Mucosa of rectum (tissue), 2 donors: ENCODE measurements at regions not wholly inside any gene's neighbourhood (a gene's known extent, or its start where the extent isn't known, plus 50 kb on each side); places are given as distances from the start of the nearest gene placed in this dataset.

Experiments
- H3K27ac ChIP-seq, 2 donors: one replicate each; pipeline ENCODE4 v1.7.0; 2013; ENCODE audit warnings: inconsistent platforms in 2 of 2, low read depth in 2 of 2, low read length in 2 of 2
- H3K27me3 ChIP-seq, 2 donors: one replicate each; pipeline ENCODE4 v1.7.0; 2013; ENCODE audit warnings: low read length in 2 of 2; ENCODE audit not compliant: control insufficient read depth in 2 of 2, insufficient read depth in 2 of 2
- H3K36me3 ChIP-seq, 2 donors: one replicate each; pipeline ENCODE4 v1.7.0; 2013; ENCODE audit warnings: low read length in 2 of 2; ENCODE audit not compliant: control insufficient read depth in 2 of 2, insufficient read depth in 2 of 2
- H3K4me1 ChIP-seq, 2 donors: one replicate each; pipeline ENCODE4 v1.7.0; 2013; ENCODE audit warnings: low read length in 2 of 2, mild to moderate bottlenecking in 1 of 2; ENCODE audit not compliant: control insufficient read depth in 2 of 2, insufficient read depth in 2 of 2
- H3K4me3 ChIP-seq, 2 donors: one replicate each; pipeline ENCODE4 v1.7.0; 2013; ENCODE audit warnings: low read length in 2 of 2
- H3K9ac ChIP-seq, 2 donors: one replicate each; pipeline ENCODE4 v1.7.0; 2013; ENCODE audit warnings: low read length in 2 of 2, low read depth in 1 of 2, mild to moderate bottlenecking in 1 of 2
- H3K9me3 ChIP-seq, 2 donors: one replicate each; pipeline ENCODE4 v1.7.0; 2013; ENCODE audit warnings: low read length in 2 of 2; ENCODE audit not compliant: control insufficient read depth in 2 of 2
- donor health status: healthy.
- donor health status: Normal muscosa, but diverticular disease.

DNA sequence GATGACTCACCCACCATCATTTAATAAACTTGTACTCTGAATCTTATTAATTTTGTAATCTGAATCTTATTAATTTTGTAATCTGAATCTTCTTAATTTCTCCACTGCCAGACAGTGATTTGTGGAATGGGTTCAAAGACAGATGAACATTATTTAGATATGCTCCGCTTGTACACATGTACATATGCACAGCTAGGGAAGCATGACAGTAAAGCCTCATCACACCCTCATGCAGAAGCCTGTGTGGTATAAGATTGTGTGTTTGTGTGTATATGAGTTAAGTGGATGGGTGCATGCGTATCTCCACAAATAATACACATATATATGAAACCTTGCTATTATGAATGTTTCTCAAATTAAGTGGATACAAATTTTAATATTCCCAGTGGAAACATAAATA is 318.5 kb upstream of the SFRP2 start:
- Histone ChIP-seq H3K4me3 (no peak overlapping the region), H3K9ac (no peak overlapping the region), H3K4me1 (no peaks in the 10 kb centered on the region), H3K27me3 (no peaks in the 10 kb centered on the region), H3K27ac (no peak overlapping the region), H3K9me3 (no peaks in the 10 kb centered on the region), H3K36me3 (no peaks in the 10 kb centered on the region)

DNA sequence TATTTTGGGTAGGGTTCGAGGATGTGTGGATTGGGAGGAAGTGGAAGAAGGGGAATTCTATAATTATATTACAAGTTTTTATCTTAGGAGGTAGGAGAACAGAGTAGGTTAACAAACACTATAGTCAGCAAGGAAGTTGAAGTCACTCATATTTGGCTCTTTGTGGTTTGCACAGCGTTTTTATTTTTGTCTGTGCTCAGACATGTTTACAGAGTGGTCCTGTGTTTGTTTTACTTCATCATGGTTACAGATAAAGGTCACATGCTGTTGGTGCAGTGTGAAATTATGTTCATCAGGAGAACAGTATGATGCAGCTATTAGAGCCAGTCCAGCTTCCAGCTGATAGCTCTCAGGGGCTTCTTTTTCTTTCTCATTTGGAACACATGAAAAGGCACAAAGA is 299.9 kb upstream of the SFRP2 start:
- no peaks in the 10 kb centered on the region for H3K27me3 ChIP-seq
- H3K9me3 ChIP-seq = no peaks in the 10 kb centered on the region
- no peaks in the 10 kb centered on the region for H3K36me3 ChIP-seq
- H3K27ac ChIP-seq = no peak overlapping the region
- no peak overlapping the region for H3K4me3 ChIP-seq
- H3K9ac ChIP-seq = no peak overlapping the region
- H3K4me1 ChIP-seq = no peaks in the 10 kb centered on the region

DNA sequence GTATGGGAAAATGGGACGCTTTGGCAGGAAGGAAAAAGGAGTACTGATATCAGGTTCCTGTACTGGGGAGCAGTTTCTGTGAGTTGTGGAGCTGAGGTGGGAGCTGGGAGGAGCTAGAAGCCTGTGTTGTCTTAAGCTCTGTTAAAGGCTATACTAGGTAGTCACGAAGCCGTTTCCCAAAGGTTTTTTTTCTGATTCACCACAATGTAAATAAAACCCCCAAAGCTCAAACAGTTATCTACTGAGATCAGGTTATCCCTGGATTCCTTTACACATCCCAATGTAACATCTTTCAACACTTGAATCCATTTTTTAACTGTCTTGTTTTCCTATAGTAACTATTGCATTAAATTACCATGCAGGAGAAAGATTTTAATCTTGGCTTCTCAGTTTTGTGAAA is 297.4 kb upstream of the SFRP2 start:
- no peak overlapping the region for H3K4me3 ChIP-seq
- no peak overlapping the region for H3K27ac ChIP-seq
- H3K4me1 ChIP-seq = no peaks in the 10 kb centered on the region
- no peaks in the 10 kb centered on the region for H3K27me3 ChIP-seq
- H3K9me3 ChIP-seq = no peaks in the 10 kb centered on the region
- H3K36me3 ChIP-seq = no peaks in the 10 kb centered on the region
- H3K9ac ChIP-seq = no peak overlapping the region

DNA sequence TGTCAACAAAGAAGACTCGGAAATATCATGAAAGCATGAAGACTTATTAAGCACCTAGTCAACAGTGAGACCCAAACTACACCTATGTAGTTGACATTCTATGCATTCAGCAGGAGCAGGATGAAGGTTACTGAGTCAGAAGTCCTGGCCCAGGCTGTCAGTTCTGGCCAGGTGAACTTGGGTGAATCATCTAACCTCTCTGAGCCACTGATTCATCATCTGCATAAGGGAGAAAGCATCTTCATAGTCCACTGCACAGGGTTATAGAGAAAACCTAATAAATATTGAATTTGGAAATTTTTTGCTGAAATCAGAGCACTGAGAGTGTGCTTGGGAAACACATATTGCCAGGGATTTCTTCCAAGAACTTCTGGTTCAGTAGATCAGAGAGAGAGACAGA is 296.0 kb upstream of the SFRP2 start:
- no peaks in the 10 kb centered on the region for H3K36me3 ChIP-seq
- no peak overlapping the region for H3K9ac ChIP-seq
- no peaks in the 10 kb centered on the region for H3K4me1 ChIP-seq
- H3K27ac ChIP-seq = no peak overlapping the region
- H3K9me3 ChIP-seq = no peaks in the 10 kb centered on the region
- H3K4me3 ChIP-seq = no peak overlapping the region
- H3K27me3 ChIP-seq = no peaks in the 10 kb centered on the region

DNA sequence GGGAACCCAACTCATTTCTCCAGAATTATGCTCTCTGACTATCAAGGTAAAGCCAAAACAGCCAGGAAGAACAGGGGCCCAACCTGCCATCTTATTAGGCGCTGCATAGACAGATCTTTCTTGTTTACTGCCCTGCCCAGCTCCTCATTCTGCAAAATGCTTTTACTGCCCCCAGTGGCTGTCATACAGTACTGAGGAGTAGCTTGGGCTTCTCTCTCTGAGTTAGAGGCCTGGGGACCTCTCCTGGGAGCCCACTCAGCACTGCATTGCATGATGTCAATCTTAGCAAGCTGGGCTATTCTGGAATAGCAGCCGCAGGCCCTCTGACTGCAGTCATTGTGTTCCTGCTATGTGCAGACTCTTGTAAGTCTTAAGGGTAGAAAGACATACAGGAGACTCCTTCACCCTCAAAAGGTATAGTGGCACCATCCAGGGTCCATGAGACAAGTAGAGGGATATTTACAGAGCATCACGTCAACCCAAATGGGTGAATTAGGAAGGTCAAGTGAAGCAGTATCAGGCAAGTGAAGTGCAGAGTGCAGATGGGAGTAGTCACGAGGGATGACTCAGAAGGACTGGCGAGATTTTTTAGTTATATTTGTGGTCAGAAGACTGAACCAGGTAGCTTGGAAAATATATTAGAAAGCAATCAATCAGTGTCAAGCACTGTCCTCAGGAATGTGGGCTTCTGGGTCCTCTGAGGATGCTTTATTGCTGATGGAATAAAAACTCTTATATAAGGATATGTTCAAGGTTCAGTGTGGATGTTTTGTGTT is 294.1 kb upstream of the SFRP2 start:
- no peaks in the 10 kb centered on the region for H3K9me3 ChIP-seq
- no peak overlapping the region for H3K4me3 ChIP-seq
- no peak overlapping the region for H3K9ac ChIP-seq
- no peak overlapping the region for H3K27ac ChIP-seq
- no peaks in the 10 kb centered on the region for H3K36me3 ChIP-seq
- H3K4me1 ChIP-seq = no peaks in the 10 kb centered on the region
- H3K27me3 ChIP-seq = no peaks in the 10 kb centered on the region

DNA sequence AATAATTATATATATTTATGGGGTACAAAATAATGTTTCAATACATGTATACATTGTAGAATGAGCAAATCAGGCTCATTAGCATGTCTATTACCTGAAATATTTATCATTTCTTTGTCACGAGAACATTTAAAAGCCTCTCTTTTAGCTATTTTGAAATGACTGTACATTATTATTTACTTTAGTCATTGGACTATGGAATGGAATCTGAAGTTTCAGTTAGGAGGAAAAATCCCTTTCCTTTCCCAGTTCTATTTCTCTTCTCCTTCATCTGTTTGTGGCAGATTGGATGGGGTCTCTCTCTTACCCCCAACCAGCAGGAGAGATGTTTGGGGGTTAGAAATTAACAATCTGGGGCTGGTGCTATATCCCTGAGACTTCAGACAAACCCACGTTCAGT is 292.5 kb upstream of the SFRP2 start:
- H3K9ac ChIP-seq = no peak overlapping the region
- H3K4me3 ChIP-seq = no peak overlapping the region
- no peaks in the 10 kb centered on the region for H3K4me1 ChIP-seq
- no peaks in the 10 kb centered on the region for H3K9me3 ChIP-seq
- H3K36me3 ChIP-seq = no peaks in the 10 kb centered on the region
- no peak overlapping the region for H3K27ac ChIP-seq
- no peaks in the 10 kb centered on the region for H3K27me3 ChIP-seq

DNA sequence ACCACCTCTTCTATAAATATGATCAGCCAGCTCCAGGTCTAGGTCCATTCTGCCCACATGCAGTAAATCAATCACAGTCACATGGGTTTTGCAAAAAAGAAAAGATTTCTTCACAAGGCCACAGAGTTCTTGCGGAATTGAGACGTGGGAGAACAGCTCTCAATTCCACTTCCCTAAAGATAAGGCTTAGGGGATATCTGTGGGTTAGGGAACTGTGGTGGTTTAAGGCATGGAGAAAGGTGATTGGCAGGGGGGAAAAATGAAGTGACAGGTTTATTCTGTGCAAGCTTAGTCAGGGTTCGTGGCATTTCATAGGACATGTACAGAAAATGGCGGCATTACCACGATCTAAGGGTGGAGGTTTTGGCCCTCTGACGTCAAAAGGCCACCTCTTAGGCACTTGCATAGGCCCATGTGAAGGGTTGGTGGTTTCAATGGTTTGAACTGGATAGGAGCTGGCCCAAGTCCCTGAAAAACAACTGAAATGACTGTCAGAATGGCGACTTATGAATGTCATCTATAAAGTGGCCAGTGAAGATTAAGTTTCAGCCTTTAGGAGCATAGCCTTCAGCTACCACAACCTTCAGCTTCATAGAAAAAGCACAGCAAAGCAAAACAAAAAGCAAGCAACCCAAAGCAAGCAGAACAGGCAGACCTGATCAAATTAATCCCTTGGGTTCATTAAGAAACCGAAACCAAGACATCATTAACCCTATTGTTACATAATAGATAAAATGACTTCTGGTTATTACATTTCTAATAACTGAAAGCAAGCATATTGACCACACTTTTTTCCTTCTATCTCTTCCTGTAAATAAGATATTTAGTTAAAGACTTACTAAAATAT is 289.8 kb upstream of the SFRP2 start:
- H3K9ac ChIP-seq = no peak overlapping the region
- no peak overlapping the region for H3K27ac ChIP-seq
- H3K27me3 ChIP-seq = no peaks in the 10 kb centered on the region
- H3K4me1 ChIP-seq = no peaks in the 10 kb centered on the region
- H3K36me3 ChIP-seq = no peaks in the 10 kb centered on the region
- H3K9me3 ChIP-seq = no peaks in the 10 kb centered on the region
- no peak overlapping the region for H3K4me3 ChIP-seq

DNA sequence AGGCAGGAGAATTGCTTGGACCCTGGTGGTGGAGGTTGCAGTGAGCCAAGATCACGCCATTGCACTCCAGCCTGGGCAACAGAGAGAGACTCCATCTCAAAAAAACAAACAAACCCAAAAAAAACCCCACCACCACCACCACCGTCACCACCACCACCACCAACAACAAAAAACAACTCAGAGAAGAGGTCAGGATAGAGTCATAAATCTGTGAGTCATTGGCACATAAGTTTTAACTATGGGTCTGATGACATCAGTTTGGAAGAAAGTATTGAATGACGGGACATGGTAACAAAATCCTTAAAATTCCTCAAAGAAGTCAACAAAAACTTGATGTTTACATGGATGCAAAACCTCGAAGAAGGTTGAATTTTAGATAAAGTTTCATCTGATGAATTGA is 288.0 kb upstream of the SFRP2 start:
- Histone ChIP-seq H3K9me3 (no peaks in the 10 kb centered on the region), H3K27ac (no peak overlapping the region), H3K27me3 (no peaks in the 10 kb centered on the region), H3K36me3 (no peaks in the 10 kb centered on the region), H3K4me3 (no peak overlapping the region), H3K4me1 (no peaks in the 10 kb centered on the region), H3K9ac (no peak overlapping the region)

DNA sequence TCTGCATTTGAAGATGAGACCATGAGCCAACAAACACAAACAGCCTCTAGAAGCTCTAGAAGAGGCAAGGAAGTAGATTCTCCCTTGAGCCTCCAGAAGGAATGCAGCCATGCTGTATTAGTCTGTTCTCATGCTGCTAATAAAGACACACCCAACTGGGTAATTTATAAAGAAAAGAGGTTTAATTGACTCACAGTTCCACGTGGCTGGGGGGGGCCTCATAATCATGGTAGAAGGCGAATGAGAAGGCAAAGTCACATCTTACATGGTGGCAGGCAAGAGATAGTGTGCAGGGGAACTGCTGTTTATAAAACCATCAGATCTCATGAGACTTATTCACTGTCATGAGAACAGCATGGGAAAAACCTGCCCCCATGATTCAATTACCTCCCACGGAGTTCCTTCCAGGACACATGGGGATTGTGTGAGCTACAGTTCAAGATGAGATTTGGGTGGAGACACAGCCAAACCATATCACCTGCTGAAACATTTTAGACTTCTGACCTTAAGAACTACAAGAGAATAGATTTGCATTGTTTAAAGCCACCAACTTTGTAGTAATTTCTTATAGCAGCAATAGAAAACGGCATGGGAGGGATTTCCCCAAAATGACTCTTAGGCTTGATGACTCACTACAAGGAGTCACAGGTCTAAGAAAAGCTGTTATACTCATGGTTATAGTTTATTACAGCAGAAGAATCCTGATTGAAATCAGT is 284.4 kb upstream of the SFRP2 start:
- H3K9me3 ChIP-seq = no peaks in the 10 kb centered on the region
- H3K27ac ChIP-seq = no peak overlapping the region

DNA sequence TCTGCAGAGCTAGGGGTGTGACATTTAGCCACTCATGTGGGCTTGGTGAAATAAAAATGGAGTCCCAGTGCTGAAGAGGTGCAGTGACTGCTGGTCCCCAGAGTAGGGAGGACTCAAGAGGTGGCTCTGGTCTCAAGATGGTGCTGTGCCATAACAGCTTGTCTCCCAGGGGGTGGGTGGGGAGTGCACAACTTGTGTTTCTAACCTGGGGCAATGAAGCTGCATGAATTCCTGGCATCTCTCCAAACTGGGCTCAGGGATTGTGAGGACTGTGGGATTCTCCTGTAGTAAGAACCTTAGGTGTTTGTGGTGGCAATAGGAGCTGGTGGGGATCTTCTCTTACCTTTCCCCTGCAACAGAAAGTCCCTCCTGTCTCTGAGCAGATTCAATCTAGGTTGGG is 278.9 kb upstream of the SFRP2 start:
- Histone ChIP-seq H3K27me3 (no peaks in the 10 kb centered on the region), H3K4me1 (no peaks in the 10 kb centered on the region), H3K9ac (no peak overlapping the region)

More for the DNA sequence above, 284.4 kb upstream of the SFRP2 start:
- Histone ChIP-seq H3K36me3 (no peaks in the 10 kb centered on the region), H3K27me3 (no peaks in the 10 kb centered on the region), H3K9ac (no peak overlapping the region), H3K4me1 (no peaks in the 10 kb centered on the region), H3K4me3 (no peak overlapping the region)

More for the DNA sequence above, 278.9 kb upstream of the SFRP2 start:
- Histone ChIP-seq H3K27ac (no peak overlapping the region), H3K36me3 (no peaks in the 10 kb centered on the region), H3K9me3 (no peaks in the 10 kb centered on the region), H3K4me3 (no peak overlapping the region)
